ENCODE measurements at regions not wholly inside any gene's neighbourhood (a gene's known extent, or its start where the extent isn't known, plus 50 kb on each side); places are given as distances from the start of the nearest gene placed in this dataset.

DNA sequence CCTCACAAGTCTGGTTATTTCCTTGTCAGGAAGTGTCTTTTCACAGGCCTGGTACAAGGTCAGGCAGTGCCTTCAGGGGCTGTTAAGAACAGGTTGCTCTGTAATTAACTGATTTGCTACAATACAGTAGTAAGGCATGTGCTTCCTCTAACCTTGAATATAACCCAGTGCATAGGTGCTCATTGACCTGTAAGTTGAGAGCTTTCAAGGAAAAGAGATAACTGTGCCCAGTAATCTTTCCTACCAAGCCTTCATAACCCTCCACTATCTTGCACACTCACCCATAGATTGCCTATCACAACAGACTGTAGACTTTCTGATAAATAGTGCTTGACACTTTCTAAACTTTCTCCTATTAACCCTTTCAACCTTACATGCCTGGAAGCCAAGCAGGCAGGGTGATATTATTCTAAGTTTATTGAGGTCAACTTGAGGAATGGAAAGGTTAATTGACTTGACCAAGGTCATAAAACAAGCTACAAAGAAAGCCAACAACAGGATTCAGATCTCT is 148.1 kb downstream of the PPARGC1A start:
- CTCF ChIA-PET: no interaction called here
- TF ChIP-seq, protein P1, sequence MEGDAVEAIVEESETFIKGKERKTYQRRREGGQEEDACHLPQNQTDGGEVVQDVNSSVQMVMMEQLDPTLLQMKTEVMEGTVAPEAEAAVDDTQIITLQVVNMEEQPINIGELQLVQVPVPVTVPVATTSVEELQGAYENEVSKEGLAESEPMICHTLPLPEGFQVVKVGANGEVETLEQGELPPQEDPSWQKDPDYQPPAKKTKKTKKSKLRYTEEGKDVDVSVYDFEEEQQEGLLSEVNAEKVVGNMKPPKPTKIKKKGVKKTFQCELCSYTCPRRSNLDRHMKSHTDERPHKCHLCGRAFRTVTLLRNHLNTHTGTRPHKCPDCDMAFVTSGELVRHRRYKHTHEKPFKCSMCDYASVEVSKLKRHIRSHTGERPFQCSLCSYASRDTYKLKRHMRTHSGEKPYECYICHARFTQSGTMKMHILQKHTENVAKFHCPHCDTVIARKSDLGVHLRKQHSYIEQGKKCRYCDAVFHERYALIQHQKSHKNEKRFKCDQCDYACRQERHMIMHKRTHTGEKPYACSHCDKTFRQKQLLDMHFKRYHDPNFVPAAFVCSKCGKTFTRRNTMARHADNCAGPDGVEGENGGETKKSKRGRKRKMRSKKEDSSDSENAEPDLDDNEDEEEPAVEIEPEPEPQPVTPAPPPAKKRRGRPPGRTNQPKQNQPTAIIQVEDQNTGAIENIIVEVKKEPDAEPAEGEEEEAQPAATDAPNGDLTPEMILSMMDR (IDR thresholded peaks at IDR 0.05; ENCODE audit: control extremely low read depth, extremely low read depth, low read depth, missing control alignments): no peak
- POLR2A ChIA-PET: no interaction called here
- DNase-seq (ENCODE audit: extremely low spot score): no peak

DNA sequence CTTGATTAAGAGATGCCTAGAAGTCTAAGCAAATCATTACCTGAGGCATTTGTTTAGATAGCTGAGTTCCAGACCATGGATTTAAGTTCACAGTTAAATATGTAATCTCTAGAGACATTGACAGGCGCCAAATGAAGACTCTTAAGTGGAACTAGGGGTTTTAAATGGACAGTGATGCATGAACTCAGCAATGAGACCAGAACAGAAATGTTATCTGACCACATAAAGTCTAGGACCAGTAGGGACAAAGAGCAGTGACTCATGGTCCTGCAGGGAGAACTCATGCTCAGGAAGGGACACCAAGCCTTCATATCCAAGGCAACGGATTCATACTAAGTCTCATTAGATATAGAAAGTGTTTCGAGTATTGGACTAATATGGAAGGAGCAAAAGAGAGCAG is 152.3 kb downstream of the PPARGC1A start:
- TF ChIP-seq, protein P1 (IDR thresholded peaks at IDR 0.05; ENCODE audit: control extremely low read depth, extremely low read depth, low read depth, missing control alignments): no peak
- POLR2A ChIA-PET: no interaction called here
- DNase-seq (ENCODE audit: extremely low spot score): no peak
- CTCF ChIA-PET: no interaction called here

DNA sequence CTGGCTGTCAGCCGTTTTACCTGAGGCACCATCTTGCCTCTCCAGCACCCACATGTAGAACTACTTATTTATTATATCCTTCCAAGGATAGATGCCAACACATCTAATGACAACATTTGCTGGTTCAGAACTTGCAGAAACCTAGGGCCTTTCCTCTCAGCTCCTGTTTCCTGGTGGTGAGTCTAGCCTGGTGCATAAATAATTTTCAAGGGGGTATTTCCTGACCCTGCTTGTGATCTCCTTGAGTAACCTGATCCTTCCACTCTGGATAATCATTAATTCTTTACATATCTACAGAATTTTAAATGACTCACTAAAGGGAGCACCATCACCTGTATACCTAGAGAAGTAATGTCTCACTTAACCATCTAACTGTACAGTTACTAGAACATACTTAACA is 153.4 kb downstream of the PPARGC1A start:
- CTCF ChIA-PET: no interaction called here
- no peak for DNase-seq (ENCODE audit: extremely low spot score)
- POLR2A ChIA-PET: no interaction called here
- TF ChIP-seq, protein P1 (IDR thresholded peaks at IDR 0.05; ENCODE audit: control extremely low read depth, extremely low read depth, low read depth, missing control alignments): no peak

DNA sequence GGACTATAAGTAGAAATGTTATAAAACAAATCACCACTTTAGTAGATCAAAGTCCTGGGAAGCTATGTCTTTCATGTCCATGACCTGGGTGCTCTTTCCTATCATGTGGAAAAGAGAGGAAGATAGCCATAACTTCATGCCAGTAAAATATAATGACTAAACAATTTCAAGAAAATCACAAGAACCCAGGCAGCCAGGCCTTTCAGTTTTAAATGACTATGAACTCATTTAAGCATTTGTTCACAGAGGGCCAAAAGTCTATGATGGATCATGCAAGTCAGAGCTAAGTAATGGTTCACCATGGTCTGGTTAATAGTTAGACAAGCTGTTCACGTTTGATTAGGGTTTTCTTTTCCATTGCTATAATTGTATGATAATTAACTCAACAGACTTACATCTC is 155.8 kb downstream of the PPARGC1A start:
- POLR2A ChIA-PET: no interaction called here
- CTCF ChIA-PET: interaction anchor here (0.9 kb wide), 1 partner anchor 248 kb away, joined by 3 read pairs; no protein-coding TSS in a partner anchor

DNA sequence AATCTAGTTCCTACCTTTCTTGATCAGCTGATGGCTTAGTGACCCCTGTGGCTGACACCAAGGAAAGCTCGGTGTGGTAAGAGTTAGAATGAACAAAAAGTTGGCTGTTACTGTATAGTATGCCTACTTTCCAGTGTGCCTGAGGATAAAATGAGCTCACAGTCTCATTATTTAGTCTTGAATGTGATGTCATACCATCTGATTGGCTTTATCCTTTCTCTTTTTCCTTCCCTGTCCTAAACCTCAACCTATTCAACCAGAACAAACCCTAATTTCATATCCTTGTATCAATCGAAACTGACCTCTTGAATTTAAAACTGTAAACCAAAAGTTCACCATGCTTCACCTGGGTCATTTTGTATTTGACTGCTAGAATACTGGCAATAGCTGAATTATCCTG is 156.4 kb downstream of the PPARGC1A start:
- POLR2A ChIA-PET: no interaction called here
- CTCF ChIA-PET: interaction anchor here (0.9 to 1.6 kb wide), 2 partner anchors 22 to 248 kb away, joined by 3 to 4 read pairs; no protein-coding TSS in a partner anchor
- no peak for DNase-seq (ENCODE audit: extremely low spot score)
- TF ChIP-seq, protein P1 (IDR thresholded peaks at IDR 0.05; ENCODE audit: control extremely low read depth, extremely low read depth, low read depth, missing control alignments): no peak

More for the DNA sequence above, 155.8 kb downstream of the PPARGC1A start:
- TF ChIP-seq, protein P1 (IDR thresholded peaks at IDR 0.05; ENCODE audit: control extremely low read depth, extremely low read depth, low read depth, missing control alignments): no peak
- no peak for DNase-seq (ENCODE audit: extremely low spot score)

DNA sequence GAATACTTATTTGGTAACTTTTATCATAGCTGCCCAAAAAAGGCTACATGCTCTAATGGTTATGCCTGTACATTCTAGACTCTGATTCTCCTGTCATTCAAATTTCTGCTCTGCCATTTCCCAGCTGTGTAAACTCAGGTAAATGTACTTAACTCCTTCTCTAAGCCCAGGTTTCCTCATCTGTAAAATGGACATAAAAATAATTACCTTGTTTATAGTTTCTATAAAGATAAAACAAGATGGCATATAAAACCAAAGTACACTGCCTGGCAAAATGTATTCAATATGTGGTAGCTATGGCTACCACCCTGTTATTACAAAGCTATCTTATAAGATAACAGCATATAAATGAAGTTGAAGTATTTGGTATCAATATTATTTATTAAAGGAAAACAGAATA is 158.8 kb downstream of the PPARGC1A start:
- DNase-seq (ENCODE audit: extremely low spot score): no peak
- CTCF ChIA-PET: interaction anchor here (0.7 to 2.2 kb wide), 3 partner anchors 10 to 33 kb away, joined by 3 to 8 read pairs (median 7); no protein-coding TSS in a partner anchor

More for the DNA sequence above, 158.8 kb downstream of the PPARGC1A start:
- TF ChIP-seq, protein P1 (IDR thresholded peaks at IDR 0.05; ENCODE audit: control extremely low read depth, extremely low read depth, low read depth, missing control alignments): no peak
- POLR2A ChIA-PET: no interaction called here

All from GM10248 (cell line).